ENCODE measurements at regions not wholly inside any gene's neighbourhood (a gene's known extent, or its start where the extent isn't known, plus 50 kb on each side); places are given as distances from the start of the nearest gene placed in this dataset.
"Not testable (repeated sequence)": the region's sequence is repeated elsewhere in the genome, so short reads cannot be mapped to it uniquely, and the experiment has no call there.

DNA sequence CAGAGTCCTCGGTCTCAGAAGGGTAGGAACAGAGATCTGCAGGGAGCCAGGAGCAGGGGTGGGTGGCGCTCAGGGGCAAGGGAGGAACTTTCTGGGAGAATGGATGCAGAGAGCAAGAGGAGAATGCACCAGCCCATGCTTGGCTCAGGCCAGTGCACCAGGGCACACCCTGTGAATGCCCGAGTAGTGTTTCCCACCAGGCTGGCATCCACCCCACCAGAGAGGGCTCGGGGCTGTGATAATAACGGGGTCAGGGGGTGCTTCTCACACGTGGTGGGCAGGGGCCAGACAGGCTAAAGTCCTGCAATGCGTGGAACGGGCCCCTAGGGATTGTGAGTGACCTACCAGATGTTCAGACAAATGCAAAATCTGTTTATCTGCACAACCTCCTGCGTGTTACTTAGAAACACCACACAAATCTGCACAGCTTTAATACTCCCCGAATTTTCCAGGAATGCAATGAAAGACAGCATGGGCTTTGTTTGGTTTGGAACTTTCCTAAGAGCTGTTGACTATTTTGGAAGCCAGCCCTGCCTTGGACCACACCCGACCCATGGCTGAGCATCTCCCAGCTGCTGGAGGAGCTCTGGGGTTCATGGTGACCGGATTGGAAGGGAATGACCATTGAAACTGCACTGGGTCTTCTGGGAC, 368.3 kb downstream of the SHANK2 start:
- no peak for DNase-seq

DNA sequence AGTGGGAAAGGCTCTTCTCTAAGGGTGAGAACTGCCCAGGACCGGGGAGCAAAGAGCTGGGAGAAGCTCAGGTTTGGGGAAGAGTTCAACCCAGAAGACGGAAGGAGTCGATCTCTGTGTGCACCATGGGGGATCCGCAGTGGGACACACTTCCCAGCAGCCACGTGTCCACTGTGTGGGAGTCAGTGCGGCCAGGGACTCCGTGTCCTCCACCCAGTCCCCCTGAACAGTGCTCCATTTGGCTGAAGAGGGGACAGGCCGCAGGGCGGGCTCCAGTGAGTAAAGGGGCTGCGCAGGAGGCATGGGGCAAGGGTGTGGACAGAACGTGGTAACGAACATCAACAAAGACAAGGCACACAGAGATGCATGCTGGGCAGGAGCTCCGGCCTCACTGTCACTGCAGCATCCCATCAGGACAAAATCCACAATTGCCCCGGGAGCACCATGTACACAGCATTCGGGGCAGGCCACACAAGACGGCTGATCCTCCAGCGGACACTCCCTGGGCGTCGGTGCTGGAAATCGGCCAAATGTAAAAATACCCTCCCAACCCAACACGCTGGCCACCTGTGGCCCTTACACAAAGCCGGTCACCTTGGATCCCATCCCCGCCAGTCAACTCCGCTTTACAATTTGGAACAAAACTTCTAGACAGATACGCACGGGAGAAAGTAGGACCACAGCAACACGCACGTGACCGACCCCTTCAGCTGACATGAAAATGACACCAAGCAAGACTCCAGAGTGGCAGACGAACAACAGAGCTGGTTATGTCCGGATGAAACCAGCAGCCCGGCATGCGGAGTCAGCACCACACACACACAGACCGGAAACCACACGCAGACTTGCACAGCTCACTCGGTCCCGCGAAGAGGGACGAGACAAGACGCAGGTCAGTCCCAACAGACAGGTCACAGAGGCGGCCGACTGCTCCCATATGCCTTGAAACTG, 366.8 kb downstream of the SHANK2 start:
- DNase-seq: no peak

DNA sequence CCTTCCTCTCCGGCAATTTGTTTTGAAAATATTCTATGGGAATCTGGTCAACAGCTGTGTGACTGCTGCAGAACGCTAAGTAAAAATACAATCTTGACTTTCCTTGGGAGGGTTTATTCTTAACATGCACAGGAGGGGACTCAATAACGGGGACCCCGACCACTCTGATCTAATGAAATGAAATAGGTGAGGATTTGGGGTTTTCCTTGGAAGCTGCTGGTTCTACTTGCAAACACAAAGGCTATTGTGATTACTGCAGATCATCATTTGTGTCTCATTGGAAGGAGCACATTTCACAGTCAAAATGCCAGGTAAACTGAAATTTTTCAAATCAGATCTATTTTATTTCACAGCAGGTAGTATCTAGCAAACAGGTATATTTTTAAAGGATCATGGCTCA, 366.1 kb downstream of the SHANK2 start:
- no peak for DNase-seq

DNA sequence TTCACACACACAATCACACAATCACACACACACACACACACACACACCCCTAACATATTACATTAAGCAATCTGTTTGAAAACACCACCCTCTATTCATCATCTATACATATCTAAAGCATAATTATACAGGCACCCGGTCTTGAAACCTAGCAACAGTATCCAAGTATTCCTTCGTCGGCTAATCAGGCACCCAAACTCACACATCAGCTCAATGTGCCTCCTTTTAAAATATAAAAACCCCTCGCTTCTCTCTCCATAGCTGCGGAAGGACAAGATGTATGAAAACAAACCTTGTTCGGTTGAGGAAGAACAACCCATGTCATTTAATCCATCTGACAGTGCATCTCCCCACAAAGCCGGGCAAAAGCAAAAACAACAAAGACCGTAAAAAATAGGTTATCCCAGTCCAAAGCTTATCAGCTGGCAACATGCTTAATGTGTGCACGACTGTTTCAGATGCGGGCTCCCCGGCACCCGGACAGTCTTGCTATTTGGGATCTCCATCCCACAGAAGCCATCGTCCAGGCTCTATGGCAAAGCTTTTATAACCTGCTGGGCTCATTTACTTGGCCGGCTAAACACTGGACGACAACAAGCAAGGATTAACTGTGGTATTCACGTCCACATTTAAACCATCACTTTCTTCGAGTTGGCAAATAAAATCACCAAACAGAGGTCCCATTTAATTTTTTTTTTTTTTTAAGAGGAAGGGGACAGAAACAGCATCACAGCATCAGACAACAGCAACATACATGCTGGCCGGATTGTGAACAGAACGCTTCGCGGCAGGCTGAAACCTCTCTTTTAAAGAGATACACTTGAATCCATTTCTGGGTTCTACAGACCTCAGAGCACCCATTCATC, 365.5 kb downstream of the SHANK2 start:
- no peak for DNase-seq

DNA sequence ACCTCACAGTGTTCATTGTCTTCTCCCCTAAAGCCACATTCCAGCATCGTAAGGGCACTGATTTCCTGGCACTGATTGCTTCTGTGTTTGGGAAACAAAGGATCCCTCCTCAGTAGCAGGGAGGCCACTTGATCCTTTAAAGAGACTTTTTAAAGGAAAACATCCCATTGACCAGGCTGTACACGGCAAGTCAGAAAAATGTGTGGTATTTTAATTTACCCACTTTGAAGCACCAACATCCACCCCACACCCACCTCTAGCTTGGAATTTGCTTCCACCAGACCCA, 364.9 kb downstream of the SHANK2 start:
- DNase-seq: no peak

DNA sequence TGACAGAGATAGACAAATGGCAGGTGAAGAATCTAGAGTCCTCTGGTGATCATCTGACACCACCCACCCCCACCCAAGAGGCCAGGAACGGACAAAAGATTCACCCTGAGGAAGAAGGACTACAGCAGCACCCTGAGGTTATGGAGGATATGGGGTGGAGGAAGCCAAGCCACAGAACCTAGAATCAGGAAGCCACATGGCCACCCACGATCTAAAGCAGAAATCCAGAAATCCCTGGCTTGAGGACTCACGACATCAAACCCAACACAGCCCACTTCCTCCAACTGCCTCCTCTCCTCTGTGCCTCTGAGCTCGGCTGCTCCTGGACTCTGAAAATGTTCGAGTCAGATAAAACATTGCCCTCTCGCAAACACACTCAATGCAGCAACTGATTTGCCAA, 364.3 kb downstream of the SHANK2 start:
- DNase-seq: no peak

DNA sequence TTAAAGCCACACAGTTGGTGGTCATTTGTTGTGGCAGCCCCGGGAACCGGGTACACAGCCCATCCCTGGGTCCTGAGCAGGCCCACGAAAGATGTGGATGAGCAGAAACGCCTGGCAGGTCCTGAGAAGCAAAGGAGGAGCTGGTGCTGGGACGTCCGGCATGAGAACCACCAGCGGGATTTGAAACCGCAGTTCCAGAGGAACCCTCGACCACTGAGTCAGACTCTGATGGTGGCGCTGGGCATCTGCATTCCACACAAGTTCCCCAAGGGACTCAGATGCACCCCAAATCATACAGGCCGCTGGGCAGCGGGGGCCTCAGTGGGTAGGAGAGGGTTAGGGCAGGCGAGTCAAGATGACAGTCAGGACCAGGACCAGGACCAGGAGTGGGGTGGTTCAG, 363.0 kb downstream of the SHANK2 start:
- no peak for DNase-seq

DNA sequence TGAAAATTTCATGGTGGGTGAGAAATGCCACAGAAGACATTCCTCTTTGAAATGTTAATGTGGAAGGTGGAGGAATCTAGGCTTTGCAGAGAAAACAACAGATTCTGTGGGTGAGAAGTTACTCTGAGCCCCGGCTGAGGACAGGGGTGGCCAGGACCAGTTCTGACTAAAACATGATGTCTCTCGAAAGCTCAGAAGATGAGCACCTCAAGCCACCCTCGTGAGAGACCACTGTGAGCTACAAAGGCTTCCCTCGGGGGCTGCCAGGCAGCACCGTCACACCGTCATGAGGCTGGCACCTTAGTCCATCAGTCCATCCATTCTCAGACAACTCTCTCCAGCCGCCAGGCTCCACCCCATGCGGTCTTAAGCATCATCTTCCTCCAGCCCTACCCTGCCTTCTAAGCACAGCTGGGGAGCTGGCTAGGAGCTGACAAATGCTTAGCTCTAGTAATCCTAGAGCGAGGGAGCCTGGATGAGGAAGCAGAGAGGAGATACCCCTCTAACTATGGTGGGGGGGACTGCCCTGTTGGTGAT, 360.5 kb downstream of the SHANK2 start:
- no peak for DNase-seq

DNA sequence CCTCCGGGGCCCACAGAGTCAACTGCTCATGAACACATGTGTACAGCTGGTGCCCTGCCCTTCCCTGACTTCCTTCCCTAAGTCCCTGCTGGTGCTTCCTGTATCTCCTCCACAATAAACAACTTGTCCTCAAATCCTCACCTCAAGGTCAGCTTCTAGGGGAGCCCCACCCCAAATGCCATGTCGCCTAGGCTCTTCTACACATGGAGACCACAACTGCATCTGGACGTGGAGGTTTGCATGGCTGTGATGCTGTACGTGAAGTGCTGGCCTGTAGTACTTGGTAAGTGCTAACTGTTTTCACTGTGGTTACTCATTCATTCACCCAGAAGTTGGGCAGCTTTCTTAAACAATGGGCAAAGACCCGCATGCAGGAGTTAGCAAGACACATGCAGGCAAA, 359.5 kb downstream of the SHANK2 start:
- DNase-seq: no peak

DNA sequence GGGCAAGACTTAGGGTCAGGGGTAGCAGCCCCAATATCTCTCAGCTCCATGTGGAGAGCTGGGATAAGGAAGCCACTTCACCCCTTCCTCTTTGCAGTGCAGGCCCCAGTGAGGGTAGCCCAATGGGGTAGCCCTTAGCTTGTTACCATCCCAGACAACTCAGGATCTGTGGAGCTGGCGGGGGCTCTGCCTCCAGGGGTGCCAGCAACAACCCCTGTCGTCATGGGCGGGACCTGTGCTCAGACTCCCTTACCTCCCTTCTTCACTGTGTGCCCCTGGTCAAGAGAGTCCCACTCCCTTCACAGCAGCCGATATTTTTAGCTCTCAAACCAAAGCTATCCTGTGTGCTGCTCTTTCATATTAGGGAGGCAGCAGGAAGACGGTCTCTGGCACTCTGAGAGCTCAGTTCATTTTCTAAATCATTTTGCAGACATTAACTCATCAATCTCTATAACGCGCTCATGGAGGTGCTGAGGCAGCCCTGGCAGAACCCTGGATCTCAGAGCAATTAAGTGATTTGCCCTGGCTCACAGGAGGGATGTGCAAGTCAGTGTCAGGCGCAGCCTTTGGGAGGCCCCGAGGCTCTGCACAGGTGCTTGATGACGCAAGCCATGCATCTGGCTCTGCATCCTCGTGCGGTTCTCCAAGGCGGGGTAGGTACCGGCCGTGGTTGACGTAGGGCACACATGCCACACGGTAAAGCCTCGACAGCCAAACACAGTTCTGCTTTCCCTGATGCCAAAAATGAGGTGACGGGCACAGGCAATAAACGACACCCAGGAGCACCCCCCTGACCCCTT, 357.6 kb downstream of the SHANK2 start:
- no peak for DNase-seq

DNA sequence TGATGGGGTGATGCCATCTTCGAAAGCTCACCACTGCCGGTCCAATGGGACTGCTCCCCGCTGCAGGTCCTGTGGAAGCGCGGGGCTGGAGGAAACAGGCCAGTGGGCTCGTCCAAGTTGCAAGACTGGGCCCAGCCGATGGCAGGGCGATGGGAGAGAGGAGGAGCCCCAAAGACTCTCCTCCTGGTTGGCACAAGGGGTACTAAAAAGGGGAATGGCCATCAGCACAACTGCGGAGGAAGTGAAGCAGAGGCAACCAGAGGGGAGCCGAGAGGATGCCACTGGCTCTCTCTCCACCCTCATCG, 357.1 kb downstream of the SHANK2 start:
- no peak for DNase-seq

DNA sequence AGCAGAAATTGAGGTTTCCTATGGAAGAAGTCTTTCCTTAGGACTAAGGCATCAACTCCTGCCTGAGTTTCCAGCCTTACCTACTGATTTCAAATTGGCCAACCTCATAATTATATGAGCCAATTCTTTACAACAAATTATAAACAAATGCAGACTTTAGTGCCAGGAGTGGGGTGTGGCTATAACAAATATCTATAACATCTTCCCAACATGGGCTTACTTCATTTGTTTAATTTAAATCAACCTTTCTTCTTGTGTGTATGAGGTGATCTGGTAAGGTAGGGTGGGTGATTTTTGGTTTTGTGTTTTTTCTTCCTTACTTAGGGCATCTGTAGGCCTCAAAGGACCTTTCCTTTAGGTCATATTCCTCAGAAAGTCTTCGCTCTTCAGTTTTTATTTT, 354.9 kb downstream of the SHANK2 start:
- no peak for DNase-seq

DNA sequence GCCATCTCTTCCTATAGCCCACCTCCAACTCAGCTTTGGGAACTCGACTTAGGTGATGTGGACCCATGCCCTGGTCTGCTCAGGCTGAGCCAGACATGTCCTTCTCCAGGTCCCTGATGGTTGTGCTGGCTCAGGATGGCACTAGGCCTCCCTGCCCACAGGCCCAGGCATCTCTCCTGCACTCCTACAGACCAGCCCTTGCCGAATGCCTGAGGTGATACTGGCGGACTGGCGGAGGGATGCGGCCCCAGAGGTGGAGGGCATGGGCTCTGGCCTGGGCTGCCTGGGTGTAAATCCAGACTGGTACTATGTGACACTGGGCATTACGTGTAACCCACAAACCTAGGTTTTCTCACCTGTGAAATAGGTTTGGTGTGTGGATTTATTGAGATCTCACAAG, 352.8 kb downstream of the SHANK2 start:
- DNase-seq: no peak

DNA sequence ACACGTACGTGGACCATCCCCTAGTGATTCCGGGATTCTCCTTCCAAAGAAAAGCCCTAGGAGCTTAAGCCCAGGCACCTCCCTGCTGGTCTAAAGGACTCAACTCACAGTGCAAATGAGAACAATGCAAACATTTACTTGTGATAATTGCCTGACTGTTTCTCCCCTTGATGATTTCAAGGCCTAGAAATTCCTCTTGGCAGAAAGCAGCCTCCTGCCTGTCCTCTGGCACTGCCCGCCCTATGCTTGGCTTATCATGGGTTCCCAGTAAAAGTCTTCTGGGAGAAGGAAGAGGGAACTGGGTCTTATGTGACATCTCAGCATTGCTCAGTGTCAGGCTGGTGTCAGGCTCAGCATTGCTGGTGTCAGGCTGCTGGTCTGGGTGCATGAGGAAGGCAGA, 351.8 kb downstream of the SHANK2 start:
- DNase-seq: no peak

DNA sequence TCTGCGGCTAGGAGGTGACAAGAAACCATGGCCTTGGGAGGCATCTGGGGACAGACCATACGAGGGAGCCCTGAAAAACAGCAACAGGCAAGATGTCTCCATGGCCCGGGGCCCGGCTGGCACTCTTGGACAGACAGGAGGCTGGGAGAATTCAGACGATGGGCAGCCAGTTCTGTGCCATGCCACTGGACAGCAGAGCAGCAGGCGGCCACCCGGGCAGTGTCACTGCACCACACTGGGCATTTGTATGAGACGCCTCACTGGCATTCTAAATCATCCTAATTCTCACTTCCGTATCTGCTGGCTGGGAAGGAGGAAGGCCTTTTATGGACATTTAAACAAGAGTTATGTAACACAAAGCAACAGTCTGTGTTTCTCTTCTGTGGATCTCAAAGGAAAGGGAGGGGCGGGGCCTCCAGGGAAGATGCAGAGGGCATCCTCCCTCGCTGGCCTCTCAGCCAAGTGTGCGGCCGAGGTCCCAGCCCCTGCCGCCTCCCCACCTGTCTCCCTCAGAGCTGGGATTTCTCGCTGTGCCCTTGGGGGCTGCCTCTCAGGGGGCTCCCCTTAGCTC, 350.3 kb downstream of the SHANK2 start:
- no peak for DNase-seq

DNA sequence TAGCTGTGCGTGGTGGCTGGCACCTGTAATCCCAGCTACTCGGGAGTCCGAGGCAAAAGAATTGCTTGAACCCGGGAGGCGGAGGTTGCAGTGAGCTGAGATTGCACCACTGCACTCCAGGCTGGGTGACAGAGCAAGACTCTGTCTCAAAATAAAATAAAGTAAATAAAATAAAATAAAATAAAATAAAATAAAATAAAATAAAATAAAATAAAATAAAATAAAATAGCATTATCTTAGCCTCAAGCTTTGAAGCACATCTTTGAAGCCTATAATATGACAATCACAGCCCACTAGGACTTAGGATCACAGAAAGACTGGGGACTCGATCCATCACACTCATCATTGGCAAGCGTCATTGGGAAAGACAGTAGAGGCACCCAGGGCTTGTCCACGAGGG, 349.1 kb downstream of the SHANK2 start:
- not testable (repeated sequence) for DNase-seq

DNA sequence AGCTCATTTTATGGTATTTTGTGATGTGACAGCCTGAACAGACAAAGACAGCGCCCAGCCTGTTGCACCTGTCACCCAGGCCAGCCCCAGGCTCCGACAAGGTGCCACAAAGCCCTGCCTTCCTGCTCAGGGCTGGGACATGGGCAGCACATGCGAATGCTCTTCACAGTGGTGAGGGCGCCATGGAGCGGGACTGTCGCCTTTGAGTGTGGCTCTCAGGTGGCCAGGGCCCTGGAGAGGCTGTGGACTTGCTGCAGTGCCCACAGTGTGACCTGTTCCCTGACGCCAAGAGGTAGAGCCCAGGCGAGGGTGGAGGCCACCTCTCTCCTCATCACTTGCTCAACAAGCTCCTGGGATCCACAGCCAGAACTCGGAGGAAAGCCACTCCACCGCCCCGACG, 346.3 kb downstream of the SHANK2 start:
- DNase-seq: no peak

DNA sequence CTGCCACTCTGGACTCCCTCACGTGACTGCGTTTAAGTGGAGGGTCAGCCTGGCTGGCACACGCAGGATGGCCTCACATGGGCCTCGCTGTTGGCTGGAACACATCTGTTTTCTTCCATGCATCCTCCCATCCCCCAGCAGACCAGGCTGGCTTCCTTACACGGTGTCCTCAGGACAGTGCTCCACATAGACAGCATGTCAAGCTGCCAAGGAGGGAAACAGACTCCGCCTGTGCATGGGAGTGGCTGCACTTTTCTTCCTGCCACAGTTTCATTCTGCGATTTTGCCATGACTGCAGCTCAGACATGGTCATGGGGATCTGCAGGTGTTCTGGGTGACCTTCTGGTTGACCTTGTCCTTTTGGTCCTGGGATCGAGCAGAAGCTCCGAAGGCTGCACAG, 344.2 kb downstream of the SHANK2 start:
- DNase-seq: no peak

DNA sequence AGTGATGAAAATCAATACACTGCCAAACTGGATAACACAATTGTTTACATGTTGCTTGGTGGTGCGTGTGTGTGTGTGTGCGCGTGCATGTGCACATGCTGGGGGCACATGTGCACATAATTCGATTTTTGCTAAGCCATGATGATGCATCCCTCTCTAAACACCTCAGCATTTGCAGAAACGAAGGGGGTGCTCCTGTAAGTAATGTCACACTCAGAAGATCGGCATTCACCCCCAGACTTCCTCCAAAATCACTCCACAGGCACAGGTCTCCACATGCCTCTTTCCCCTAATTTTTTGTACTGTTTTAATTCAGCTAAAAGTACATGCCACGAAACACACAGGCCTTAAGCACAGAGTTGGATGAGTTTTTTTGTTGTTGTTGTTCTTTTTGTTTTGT, 341.5 kb downstream of the SHANK2 start:
- no peak for DNase-seq

DNA sequence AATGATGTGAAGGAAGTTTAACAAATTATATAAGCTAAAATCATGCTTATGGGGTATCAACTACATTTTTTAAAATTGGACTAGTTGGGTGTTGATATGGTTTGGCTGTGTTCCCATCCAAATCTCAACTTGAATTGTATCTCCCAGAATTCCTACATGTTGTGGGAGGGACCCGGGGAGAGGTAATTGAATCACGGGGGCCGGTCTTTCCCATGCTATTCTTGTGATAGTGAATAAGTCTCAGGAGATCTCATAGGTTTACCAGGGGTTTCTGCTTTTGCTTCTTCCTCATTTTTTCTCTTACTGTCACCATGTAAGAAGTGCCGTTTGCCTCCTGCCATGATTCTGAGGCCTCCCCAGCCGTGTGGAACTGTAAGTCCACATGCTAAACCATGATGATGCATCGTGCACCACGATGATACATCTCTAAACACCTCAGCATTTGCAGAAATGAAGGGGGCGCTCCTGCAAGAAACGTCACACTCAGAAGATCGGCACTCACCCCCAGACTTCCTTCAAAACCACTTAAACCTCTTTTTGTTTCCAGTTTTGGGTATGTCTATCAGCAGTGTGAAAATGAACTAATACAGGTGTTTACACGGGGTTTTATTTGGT, 340.0 kb downstream of the SHANK2 start:
- no peak for DNase-seq

DNA sequence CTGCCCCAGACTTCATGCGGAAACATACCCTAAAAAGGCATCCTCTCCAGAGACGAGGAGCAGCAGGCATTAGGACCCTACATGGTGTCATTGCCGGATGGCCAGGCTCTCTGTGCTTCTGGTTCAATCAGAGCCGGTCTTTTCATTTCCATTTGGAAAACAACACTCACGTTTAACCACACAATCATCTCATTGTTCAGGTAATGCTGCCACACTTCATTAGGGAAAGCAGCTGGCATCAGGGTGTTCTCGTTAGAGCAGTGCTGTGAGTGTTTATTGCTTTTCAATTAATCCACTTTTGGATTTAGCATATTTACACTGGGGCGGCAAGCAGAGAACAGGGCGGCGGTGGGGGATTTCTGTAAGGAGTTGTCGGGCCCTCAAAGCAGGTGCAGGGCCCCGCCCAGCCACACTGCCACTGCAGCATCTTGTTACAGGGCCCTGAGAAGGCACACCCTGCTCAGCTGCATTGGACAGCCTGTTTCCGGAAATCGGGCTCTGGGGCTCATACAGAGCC, 338.6 kb downstream of the SHANK2 start:
- DNase-seq: no peak

DNA sequence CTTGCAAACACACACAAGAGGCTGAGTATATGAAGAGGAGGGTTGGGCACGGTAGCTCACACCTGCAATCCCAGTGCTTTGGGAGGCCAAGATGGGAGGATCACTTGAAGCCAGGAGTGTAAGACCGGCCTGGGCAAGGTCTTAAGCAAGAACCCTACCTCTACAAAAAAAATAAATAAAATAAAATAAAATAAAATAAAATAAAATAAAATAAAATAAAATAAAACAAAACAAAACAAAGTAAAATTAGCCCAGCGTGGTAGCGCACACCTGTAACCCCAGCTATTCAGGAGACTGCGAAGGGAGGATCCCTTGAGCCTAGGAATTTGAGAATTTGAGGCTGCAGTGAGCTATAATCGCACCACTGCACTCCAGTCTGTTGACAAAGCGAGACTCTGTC, 337.9 kb downstream of the SHANK2 start:
- no peak for DNase-seq
